ENCODE measurements at regions not wholly inside any gene's neighbourhood (a gene's known extent, or its start where the extent isn't known, plus 50 kb on each side); places are given as distances from the start of the nearest gene placed in this dataset.

DNA sequence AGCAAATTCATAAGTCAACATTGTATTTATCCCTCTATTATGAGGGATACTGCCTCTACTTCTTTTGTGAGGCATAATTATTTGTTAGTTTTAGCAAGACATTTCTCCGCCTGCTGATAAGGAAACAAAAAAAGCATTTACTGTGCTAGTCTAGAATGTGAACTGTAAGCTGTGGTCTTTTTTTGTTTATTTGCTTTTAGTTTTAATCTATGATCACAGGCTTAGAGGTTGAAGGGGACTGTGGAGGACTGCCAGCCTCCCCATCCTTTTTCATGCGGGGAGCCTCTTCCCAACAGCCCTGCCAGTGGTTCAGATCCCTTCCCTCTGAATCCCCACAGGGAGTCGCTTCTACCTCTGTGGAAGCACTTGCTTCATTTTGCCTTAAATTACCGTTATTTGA lies 331.0 kb upstream of the ROPN1 start:
- TF ChIP-seq, protein P1, sequence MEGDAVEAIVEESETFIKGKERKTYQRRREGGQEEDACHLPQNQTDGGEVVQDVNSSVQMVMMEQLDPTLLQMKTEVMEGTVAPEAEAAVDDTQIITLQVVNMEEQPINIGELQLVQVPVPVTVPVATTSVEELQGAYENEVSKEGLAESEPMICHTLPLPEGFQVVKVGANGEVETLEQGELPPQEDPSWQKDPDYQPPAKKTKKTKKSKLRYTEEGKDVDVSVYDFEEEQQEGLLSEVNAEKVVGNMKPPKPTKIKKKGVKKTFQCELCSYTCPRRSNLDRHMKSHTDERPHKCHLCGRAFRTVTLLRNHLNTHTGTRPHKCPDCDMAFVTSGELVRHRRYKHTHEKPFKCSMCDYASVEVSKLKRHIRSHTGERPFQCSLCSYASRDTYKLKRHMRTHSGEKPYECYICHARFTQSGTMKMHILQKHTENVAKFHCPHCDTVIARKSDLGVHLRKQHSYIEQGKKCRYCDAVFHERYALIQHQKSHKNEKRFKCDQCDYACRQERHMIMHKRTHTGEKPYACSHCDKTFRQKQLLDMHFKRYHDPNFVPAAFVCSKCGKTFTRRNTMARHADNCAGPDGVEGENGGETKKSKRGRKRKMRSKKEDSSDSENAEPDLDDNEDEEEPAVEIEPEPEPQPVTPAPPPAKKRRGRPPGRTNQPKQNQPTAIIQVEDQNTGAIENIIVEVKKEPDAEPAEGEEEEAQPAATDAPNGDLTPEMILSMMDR (IDR thresholded peaks at IDR 0.05) = no peak
- no peak for TF ChIP-seq POLR2A (IDR thresholded peaks at IDR 0.05)
